ENCODE measurements at regions not wholly inside any gene's neighbourhood (a gene's known extent, or its start where the extent isn't known, plus 50 kb on each side); places are given as distances from the start of the nearest gene placed in this dataset.

DNA sequence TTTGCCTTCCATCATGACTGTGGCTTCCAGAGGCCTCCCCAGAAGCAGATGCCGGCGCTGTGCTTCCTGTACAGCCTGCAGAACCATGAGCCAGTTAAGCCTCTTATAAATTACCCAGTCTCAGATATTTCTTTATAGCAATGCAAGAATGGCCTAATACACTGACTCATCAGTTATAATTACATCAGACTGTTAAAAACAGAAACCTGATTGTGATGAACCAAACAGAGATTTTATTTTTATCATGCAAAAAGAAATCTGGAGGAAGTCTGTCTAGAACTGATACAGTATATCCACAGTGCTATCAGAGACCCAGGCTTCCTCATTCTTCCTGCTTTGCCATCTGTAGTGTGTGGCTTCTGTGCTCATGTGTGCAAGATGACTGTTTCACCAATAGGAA, 93.4 kb upstream of the MEX3C start:
- Histone ChIP-seq H3K36me3 (ENCODE audit: control insufficient read depth, insufficient read depth, low read length) (no peaks in the 10 kb centered on the region), H3K4me2 (ENCODE audit: insufficient read depth, low read length) (no peak overlapping the region), H3K27ac (ENCODE audit: extremely low read depth, low read depth, low read length) (no peak overlapping the region), H3K9me1 (ENCODE audit: control insufficient read depth, insufficient read depth, low read length) (no peaks in the 10 kb centered on the region), H3K4me1 (replicated peaks in 1 of 2; ENCODE audit: control insufficient read depth in 2 of 2, insufficient read depth in 2 of 2, low read length in 2 of 2) (no peaks in the 10 kb centered on the region), H3K9ac (ENCODE audit: insufficient read depth in 1 of 2, low read depth in 2 of 2, low read length in 2 of 2) (no peak overlapping the region), H3K9me3 (replicated peaks; ENCODE audit: control insufficient read depth, insufficient read depth, low read depth, low read length) (no peaks in the 10 kb centered on the region), H3K4me3 (no peak overlapping the region), H3K79me2 (ENCODE audit: control insufficient read depth, insufficient read depth, low read length) (no peaks in the 10 kb centered on the region), H2AFZ (ENCODE audit: low read depth, low read length) (no peak overlapping the region), H3K27me3 (ENCODE audit: control insufficient read depth in 2 of 2, insufficient read depth in 2 of 2, low read length in 2 of 2) (no peaks in the 10 kb centered on the region; a peak in 1 of 5 replicates), H4K20me1 (replicated peaks; ENCODE audit: control insufficient read depth, insufficient read depth, low read length) (no peaks in the 10 kb centered on the region)
- ATAC-seq (no peak), FAIRE-seq (no peak), DNase-seq (ENCODE audit: extremely low read depth in 1 of 4, low spot score in 3 of 4) (no peak)
- POLR2A ChIA-PET: interaction anchor here (0.7 kb wide), 1 partner anchor 35 kb away, joined by 4 read pairs; no protein-coding TSS in a partner anchor
- BruUV-seq (replicated peaks): no TSS peak
- intact Hi-C loops (cut with micrococcal nuclease) (no loop called here), in situ Hi-C loops (cut with MboI) (no loop called here)
- no peak for TF ChIP-seq CEBPB (tag; IDR thresholded peaks at IDR 0.05)
- no peak for TF ChIP-seq BDP1 (IDR thresholded peaks at IDR 0.05; ENCODE audit: insufficient read depth, insufficient read length)
- WGBS (ENCODE audit: insufficient coverage, low coverage, missing lambda C conversion rate): no CpG with 5 or more reads among the region's 2 CpGs
- CTCF ChIA-PET (ENCODE audit: low intra/inter-chr PET ratio): no interaction called here

DNA sequence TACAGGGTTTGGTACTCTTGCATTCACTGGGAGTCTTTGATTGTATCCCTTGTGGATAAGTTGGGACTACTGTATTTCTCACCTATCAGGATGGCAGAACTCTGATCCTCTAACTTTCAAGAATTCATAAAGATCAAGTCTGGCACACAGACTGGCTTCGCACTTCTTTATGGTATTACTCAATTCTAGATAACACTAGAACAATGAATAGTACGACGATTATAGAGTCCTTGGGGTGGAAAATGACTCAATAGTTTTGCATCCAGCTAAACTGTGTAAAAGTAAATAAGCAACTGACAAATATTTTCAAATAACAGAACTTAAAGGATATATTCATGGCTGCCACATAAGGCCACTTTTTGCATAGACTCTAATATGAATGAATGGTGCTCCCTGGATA, 103.4 kb upstream of the MEX3C start:
- intact Hi-C loops (cut with micrococcal nuclease) (no loop called here), in situ Hi-C loops (cut with MboI) (no loop called here)
- no peak overlapping the region for H3K4me2 ChIP-seq (ENCODE audit: insufficient read depth, low read length)
- ChIA-PET POLR2A (no interaction called here), CTCF (ENCODE audit: low intra/inter-chr PET ratio) (no interaction called here)
- DNase-seq (ENCODE audit: extremely low read depth in 1 of 4, low spot score in 3 of 4) (no peak), FAIRE-seq (no peak), ATAC-seq (no peak)
- WGBS (ENCODE audit: insufficient coverage, low coverage, missing lambda C conversion rate): 5% methylated on average over 3 of the region's 3 CpGs
- H3K79me2 ChIP-seq (ENCODE audit: control insufficient read depth, insufficient read depth, low read length): no peaks in the 10 kb centered on the region
- H3K9me3 ChIP-seq (replicated peaks; ENCODE audit: control insufficient read depth, insufficient read depth, low read depth, low read length): no peaks in the 10 kb centered on the region
- no peaks in the 10 kb centered on the region for H3K4me1 ChIP-seq (replicated peaks in 1 of 2; ENCODE audit: control insufficient read depth in 2 of 2, insufficient read depth in 2 of 2, low read length in 2 of 2)
- no TSS peak for BruUV-seq (replicated peaks)
- H3K9me1 ChIP-seq (ENCODE audit: control insufficient read depth, insufficient read depth, low read length): no peaks in the 10 kb centered on the region
- no peak overlapping the region for H3K9ac ChIP-seq (ENCODE audit: insufficient read depth in 1 of 2, low read depth in 2 of 2, low read length in 2 of 2)
- no peak overlapping the region for H2AFZ ChIP-seq (ENCODE audit: low read depth, low read length)
- no peaks in the 10 kb centered on the region for H4K20me1 ChIP-seq (replicated peaks; ENCODE audit: control insufficient read depth, insufficient read depth, low read length)
- H3K27ac ChIP-seq (ENCODE audit: extremely low read depth, low read depth, low read length): no peak overlapping the region
- H3K27me3 ChIP-seq (ENCODE audit: control insufficient read depth in 2 of 2, insufficient read depth in 2 of 2, low read length in 2 of 2): no peaks in the 10 kb centered on the region
- H3K4me3 ChIP-seq: no peak overlapping the region
- H3K36me3 ChIP-seq (ENCODE audit: control insufficient read depth, insufficient read depth, low read length): no peaks in the 10 kb centered on the region
- TF ChIP-seq, protein P1, sequence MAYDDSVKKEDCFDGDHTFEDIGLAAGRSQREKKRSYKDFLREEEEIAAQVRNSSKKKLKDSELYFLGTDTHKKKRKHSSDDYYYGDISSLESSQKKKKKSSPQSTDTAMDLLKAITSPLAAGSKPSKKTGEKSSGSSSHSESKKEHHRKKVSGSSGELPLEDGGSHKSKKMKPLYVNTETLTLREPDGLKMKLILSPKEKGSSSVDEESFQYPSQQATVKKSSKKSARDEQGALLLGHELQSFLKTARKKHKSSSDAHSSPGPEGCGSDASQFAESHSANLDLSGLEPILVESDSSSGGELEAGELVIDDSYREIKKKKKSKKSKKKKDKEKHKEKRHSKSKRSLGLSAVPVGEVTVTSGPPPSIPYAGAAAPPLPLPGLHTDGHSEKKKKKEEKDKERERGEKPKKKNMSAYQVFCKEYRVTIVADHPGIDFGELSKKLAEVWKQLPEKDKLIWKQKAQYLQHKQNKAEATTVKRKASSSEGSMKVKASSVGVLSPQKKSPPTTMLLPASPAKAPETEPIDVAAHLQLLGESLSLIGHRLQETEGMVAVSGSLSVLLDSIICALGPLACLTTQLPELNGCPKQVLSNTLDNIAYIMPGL (CRISPR knock-in tag; IDR thresholded peaks at IDR 0.05): no peak
- TF ChIP-seq HDGF (IDR thresholded peaks at IDR 0.05) (no peak), DPF2 (IDR thresholded peaks at IDR 0.05) (no peak), ZNF253 (CRISPR knock-in tag; conservative IDR thresholded peaks at IDR 0.05) (no peak), TRIM24 (IDR thresholded peaks at IDR 0.05) (no peak), SLC30A9 (CRISPR knock-in tag; IDR thresholded peaks at IDR 0.05) (no peak), IFI16 (CRISPR knock-in tag; IDR thresholded peaks at IDR 0.05) (no peak), GTF2F1 (IDR thresholded peaks at IDR 0.05; ENCODE audit: low read depth, low read length) (no peak), CAMTA2 (CRISPR knock-in tag; conservative IDR thresholded peaks at IDR 0.05) (no peak), ZNF830 (CRISPR knock-in tag; IDR thresholded peaks at IDR 0.05) (no peak)
- TF ChIP-seq, protein P2, sequence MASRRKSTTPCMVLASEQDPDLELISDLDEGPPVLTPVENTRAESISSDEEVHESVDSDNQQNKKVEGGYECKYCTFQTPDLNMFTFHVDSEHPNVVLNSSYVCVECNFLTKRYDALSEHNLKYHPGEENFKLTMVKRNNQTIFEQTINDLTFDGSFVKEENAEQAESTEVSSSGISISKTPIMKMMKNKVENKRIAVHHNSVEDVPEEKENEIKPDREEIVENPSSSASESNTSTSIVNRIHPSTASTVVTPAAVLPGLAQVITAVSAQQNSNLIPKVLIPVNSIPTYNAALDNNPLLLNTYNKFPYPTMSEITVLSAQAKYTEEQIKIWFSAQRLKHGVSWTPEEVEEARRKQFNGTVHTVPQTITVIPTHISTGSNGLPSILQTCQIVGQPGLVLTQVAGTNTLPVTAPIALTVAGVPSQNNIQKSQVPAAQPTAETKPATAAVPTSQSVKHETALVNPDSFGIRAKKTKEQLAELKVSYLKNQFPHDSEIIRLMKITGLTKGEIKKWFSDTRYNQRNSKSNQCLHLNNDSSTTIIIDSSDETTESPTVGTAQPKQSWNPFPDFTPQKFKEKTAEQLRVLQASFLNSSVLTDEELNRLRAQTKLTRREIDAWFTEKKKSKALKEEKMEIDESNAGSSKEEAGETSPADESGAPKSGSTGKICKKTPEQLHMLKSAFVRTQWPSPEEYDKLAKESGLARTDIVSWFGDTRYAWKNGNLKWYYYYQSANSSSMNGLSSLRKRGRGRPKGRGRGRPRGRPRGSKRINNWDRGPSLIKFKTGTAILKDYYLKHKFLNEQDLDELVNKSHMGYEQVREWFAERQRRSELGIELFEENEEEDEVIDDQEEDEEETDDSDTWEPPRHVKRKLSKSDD (conservative IDR thresholded peaks at IDR 0.05; ENCODE audit: low read length): no peak
- TF ChIP-seq, protein P3, sequence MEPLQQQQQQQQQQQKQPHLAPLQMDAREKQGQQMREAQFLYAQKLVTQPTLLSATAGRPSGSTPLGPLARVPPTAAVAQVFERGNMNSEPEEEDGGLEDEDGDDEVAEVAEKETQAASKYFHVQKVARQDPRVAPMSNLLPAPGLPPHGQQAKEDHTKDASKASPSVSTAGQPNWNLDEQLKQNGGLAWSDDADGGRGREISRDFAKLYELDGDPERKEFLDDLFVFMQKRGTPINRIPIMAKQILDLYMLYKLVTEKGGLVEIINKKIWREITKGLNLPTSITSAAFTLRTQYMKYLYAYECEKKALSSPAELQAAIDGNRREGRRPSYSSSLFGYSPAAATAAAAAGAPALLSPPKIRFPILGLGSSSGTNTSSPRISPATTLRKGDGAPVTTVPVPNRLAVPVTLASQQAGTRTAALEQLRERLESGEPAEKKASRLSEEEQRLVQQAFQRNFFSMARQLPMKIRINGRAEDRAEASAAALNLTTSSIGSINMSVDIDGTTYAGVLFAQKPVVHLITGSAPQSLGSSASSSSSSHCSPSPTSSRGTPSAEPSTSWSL (CRISPR knock-in tag; IDR thresholded peaks at IDR 0.05; ENCODE audit: borderline replicate concordance): no peak

Data from K562 (cell line).